HEK293T (cell line): ENCODE measurements at regions not wholly inside any gene's neighbourhood (a gene's known extent, or its start where the extent isn't known, plus 50 kb on each side); places are given as distances from the start of the nearest gene placed in this dataset.

ENCODE experiments used
- CTBP1 ChIP-seq: fragments of 450-650 bp; IDR thresholded peaks from 2 replicates; pipeline ENCODE4 v1.6.1; 2016; ENCODE audit warnings: borderline replicate concordance
- ELF4 ChIP-seq: fragments of 450-650 bp; IDR thresholded peaks from 2 replicates; pipeline ENCODE4 v1.6.1; 2017; ENCODE audit warnings: antibody characterized with exemption
- FOXK2 ChIP-seq: fragments of 450-650 bp; IDR thresholded peaks from 2 replicates; pipeline ENCODE4 v1.6.1; 2016; ENCODE audit warnings: mild to moderate bottlenecking
- FOXM1 ChIP-seq: fragments of 450-650 bp; IDR thresholded peaks from 2 replicates; pipeline ENCODE4 v1.6.1; 2017; ENCODE audit warnings: mild to moderate bottlenecking, borderline replicate concordance
- LEF1 ChIP-seq: fragments of 450-650 bp; IDR thresholded peaks from 2 replicates; pipeline ENCODE4 v1.6.1; 2017; ENCODE audit warnings: mild to moderate bottlenecking, borderline replicate concordance
- SP1 ChIP-seq: fragments of 450-650 bp; IDR thresholded peaks from 2 replicates; pipeline ENCODE4 v1.6.1; 2017
- ZNF384 ChIP-seq: fragments of 450-650 bp; IDR thresholded peaks from 2 replicates; pipeline ENCODE4 v1.6.1; 2016

GRCh38 chr4:26001816-26002215 is 87.8 kb downstream of the SMIM20 start:
- TF ChIP-seq ZNF384 (no peak), CTBP1 (no peak), SP1 (no peak), LEF1 (no peak), FOXK2 (no peak), FOXM1 (no peak), ELF4 (no peak)
